Mesenchymal stem cell (in vitro differentiated cells and primary cell): ENCODE measurements at regions not wholly inside any gene's neighbourhood (a gene's known extent, or its start where the extent isn't known, plus 50 kb on each side); places are given as distances from the start of the nearest gene placed in this dataset.

ENCODE experiments used
- DNase-seq: peaks from one replicate; pipeline ENCODE4 v3.0.0-alpha.2; 2013
- H2AFZ ChIP-seq: one replicate; pipeline ENCODE4 v1.6.1; 2013; ENCODE audit warnings: low read depth, mild to moderate bottlenecking, control low read depth, inconsistent platforms, low read length, moderate library complexity
- H2AK5ac ChIP-seq: 2 replicates; pipeline ENCODE4 v1.6.1; 2013; ENCODE audit warnings: low read length, moderate library complexity, mild to moderate bottlenecking, inconsistent platforms; ENCODE audit not compliant: severe bottlenecking
- H2BK120ac ChIP-seq: one replicate; pipeline ENCODE4 v1.6.1; 2013; ENCODE audit warnings: low read depth, mild to moderate bottlenecking, inconsistent platforms, low read length, moderate library complexity
- H2BK12ac ChIP-seq, 2 experiments: one replicate each; pipeline ENCODE4 v1.6.1; 2013; ENCODE audit warnings: inconsistent platforms in 2 of 2, low read length in 2 of 2, mild to moderate bottlenecking in 2 of 2, moderate library complexity in 2 of 2, control low read depth in 1 of 2
- H2BK15ac ChIP-seq: one replicate; pipeline ENCODE4 v1.6.1; 2013; ENCODE audit warnings: mild to moderate bottlenecking, low read depth, inconsistent platforms; ENCODE audit not compliant: poor library complexity, severe bottlenecking
- H2BK5ac ChIP-seq: 2 replicates; pipeline ENCODE4 v1.6.1; 2013; ENCODE audit warnings: low read depth, mild to moderate bottlenecking, low read length, control low read depth, inconsistent platforms; ENCODE audit not compliant: poor library complexity, severe bottlenecking
- H3K14ac ChIP-seq, 2 experiments: one replicate each; pipeline ENCODE4 v1.6.1; 2013; ENCODE audit warnings: inconsistent platforms in 2 of 2, low read length in 2 of 2, control low read depth in 1 of 2, mild to moderate bottlenecking in 1 of 2, moderate library complexity in 1 of 2
- H3K18ac ChIP-seq, 2 experiments: one replicate each; pipeline ENCODE4 v1.6.1; 2013; ENCODE audit warnings: inconsistent platforms in 2 of 2, low read length in 2 of 2, control low read depth in 1 of 2, low read depth in 1 of 2, mild to moderate bottlenecking in 1 of 2
- H3K23ac ChIP-seq, 2 experiments: one replicate each; pipeline ENCODE4 v1.6.1; 2013; ENCODE audit warnings: inconsistent platforms in 2 of 2, low read length in 2 of 2, mild to moderate bottlenecking in 2 of 2, moderate library complexity in 2 of 2, control low read depth in 1 of 2
- H3K27ac ChIP-seq: 2 replicates; pipeline ENCODE4 v1.5.1; 2013; ENCODE audit warnings: mild to moderate bottlenecking, moderate library complexity, low read length, control low read depth, inconsistent platforms; ENCODE audit not compliant: poor library complexity, severe bottlenecking
- H3K27me3 ChIP-seq, 2 experiments: 2 replicates each; pipeline versions ENCODE4 v1.6.1 to v1.7.0; 2013; ENCODE audit warnings: low read length in 2 of 2, mild to moderate bottlenecking in 2 of 2, moderate library complexity in 2 of 2, control low read depth in 1 of 2, inconsistent platforms in 1 of 2; ENCODE audit not compliant: control insufficient read depth in 1 of 2, insufficient read depth in 1 of 2
- H3K36me3 ChIP-seq, 2 experiments: 2 replicates each; pipeline versions ENCODE4 v1.6.1 to v1.7.0; 2013; ENCODE audit warnings: low read length in 2 of 2, control low read depth in 1 of 2, inconsistent platforms in 1 of 2, low read depth in 1 of 2, mild to moderate bottlenecking in 1 of 2; ENCODE audit not compliant: insufficient read depth in 2 of 2, control insufficient read depth in 1 of 2
- H3K4ac ChIP-seq, 2 experiments: one replicate each; pipeline ENCODE4 v1.6.1; 2013; ENCODE audit warnings: inconsistent platforms in 2 of 2, low read length in 2 of 2, mild to moderate bottlenecking in 2 of 2, moderate library complexity in 2 of 2, control low read depth in 1 of 2, low read depth in 1 of 2
- H3K4me1 ChIP-seq: 2 replicates; pipeline ENCODE4 v1.6.1; 2013; ENCODE audit warnings: low read depth, low read length, control low read depth; ENCODE audit not compliant: control insufficient read depth, insufficient read depth
- H3K4me2 ChIP-seq: 2 replicates; pipeline ENCODE4 v1.6.1; 2013; ENCODE audit warnings: low read length, mild to moderate bottlenecking, inconsistent platforms; ENCODE audit not compliant: poor library complexity, severe bottlenecking
- H3K4me3 ChIP-seq, 2 experiments: 2 replicates each; pipeline versions ENCODE4 v1.5.1 to v1.7.0; 2013; ENCODE audit warnings: low read length in 2 of 2, mild to moderate bottlenecking in 2 of 2, control low read depth in 1 of 2, low read depth in 1 of 2; ENCODE audit not compliant: insufficient read depth in 1 of 2
- H3K79me1 ChIP-seq: replicated peaks from 2 replicates; pipeline ENCODE4 v1.6.1; 2013; ENCODE audit warnings: mild to moderate bottlenecking, control low read depth, low read length, inconsistent platforms; ENCODE audit not compliant: poor library complexity, severe bottlenecking
- H3K9ac ChIP-seq: 2 replicates; pipeline ENCODE4 v1.7.0; 2013; ENCODE audit warnings: mild to moderate bottlenecking, low read length, moderate library complexity
- H3K9me3 ChIP-seq: 2 replicates; pipeline ENCODE4 v1.7.0; 2013; ENCODE audit warnings: mild to moderate bottlenecking, low read length; ENCODE audit not compliant: control insufficient read depth
- H4K8ac ChIP-seq: one replicate; pipeline ENCODE4 v1.6.1; 2013; ENCODE audit warnings: inconsistent platforms, mild to moderate bottlenecking, low read length, moderate library complexity
- H4K91ac ChIP-seq: one replicate; pipeline ENCODE4 v1.6.1; 2013; ENCODE audit warnings: mild to moderate bottlenecking, low read length, inconsistent platforms
- WGBS: methylation state at CpG from one replicate; pipeline ENCODE4 v1.1.7; 2013; ENCODE audit warnings: mixed read lengths; 5-methylcytosine and 5-hydroxymethylcytosine counted together

DNA sequence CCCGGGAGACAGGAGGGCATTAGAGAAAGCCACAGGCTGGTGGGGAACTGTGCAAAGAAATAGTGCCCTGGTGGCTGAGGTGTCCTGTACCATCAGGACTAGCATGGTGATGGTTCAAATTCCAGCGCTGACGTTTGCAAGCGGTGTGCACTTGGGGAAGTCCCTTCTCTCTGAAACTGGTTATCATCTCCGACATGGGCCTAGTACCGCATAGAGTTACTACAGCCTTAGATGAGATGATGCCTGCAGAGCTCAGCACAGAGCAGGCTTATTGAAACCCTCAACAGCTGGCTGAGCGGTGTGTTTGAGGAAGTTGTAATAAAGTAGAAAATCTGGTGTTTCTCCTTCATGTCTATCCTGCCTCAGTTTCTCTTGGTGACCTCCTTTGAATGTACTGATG lies 136.7 kb upstream of the WSCD1 start:
- 81% methylated on average over 7 of the region's 7 CpGs for WGBS

DNA sequence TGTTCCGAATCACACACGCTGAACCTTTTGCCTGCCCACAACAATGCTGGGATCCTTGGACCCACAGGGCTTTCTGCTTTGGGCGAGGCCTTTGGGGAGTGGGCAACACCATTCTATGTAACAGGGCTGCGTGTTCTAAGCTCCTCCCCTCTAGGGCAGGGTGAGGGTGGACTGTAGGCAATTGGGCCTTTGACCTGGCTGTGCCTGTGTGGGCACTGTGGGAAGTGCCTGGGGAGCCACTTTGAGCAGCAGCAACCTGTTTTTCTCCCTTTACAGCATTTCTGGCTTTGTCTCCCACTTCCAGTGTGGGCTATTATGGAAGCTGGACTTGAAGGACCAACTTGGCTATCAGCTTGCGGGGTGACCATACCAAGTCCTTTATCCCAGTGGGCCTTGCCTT lies 128.9 kb upstream of the WSCD1 start:
- Histone ChIP-seq H3K14ac (no peak overlapping the region), H3K18ac (no peak overlapping the region), H2BK12ac (no peak overlapping the region), H3K79me1 (no peaks in the 10 kb centered on the region), H3K9ac (no peak overlapping the region), H3K4me3 (no peak overlapping the region), H2AK5ac (no peak overlapping the region), H3K4me2 (no peak overlapping the region), H3K36me3 (no peaks in the 10 kb centered on the region), H2BK15ac (no peak overlapping the region), H4K8ac (no peak overlapping the region), H4K91ac (no peak overlapping the region), H3K4ac (no peak overlapping the region), H2BK5ac (no peak overlapping the region), H2BK120ac (no peak overlapping the region), H2AFZ (no peak overlapping the region), H3K4me1 (no peaks in the 10 kb centered on the region), H3K27me3 (peaks cover 15 to 17% of the 10 kb centered on the region in 2 experiments), H3K23ac (no peak overlapping the region), H3K9me3 (peaks cover 8% of the 10 kb centered on the region), H3K27ac (no peak overlapping the region)
- no peak for DNase-seq
- 79% methylated on average over 5 of the region's 5 CpGs for WGBS

More for the DNA sequence above, 136.7 kb upstream of the WSCD1 start:
- Histone ChIP-seq H3K4ac (no peak overlapping the region), H3K4me3 (no peak overlapping the region), H3K4me1 (peaks cover 2% of the 10 kb centered on the region), H3K4me2 (no peak overlapping the region), H4K91ac (no peak overlapping the region), H3K27me3 (peaks cover 0 to 10% of the 10 kb centered on the region in 2 experiments), H2BK120ac (no peak overlapping the region), H2BK15ac (no peak overlapping the region), H3K23ac (no peak overlapping the region), H3K14ac (no peak overlapping the region), H2BK5ac (no peak overlapping the region), H2AFZ (no peak overlapping the region), H3K18ac (no peak overlapping the region), H3K9ac (no peak overlapping the region), H2AK5ac (no peak overlapping the region), H3K27ac (no peak overlapping the region), H2BK12ac (no peak overlapping the region), H3K9me3 (peaks cover 13% of the 10 kb centered on the region), H3K79me1 (no peaks in the 10 kb centered on the region), H4K8ac (no peak overlapping the region), H3K36me3 (no peaks in the 10 kb centered on the region)
- no peak for DNase-seq

DNA sequence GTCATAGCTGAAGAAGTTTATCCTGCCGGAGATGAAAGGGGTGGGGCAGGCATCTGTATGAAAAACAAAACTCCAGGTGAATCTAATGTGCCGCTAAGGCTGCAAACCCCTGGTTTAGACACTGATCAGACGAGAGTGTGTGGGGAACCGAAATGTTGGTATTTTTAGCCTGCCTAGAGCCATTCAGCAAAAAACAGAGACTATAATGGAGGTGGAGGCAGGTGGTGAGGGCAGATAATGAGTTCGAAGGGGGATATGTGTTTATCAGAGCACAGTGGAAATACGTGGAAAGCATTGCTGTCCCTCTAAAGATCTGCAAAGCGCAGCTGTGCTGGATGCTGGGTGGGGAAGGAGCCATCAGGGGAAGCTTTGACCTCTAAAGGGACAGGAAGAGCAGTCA lies 127.5 kb upstream of the WSCD1 start:
- Histone ChIP-seq H3K4me3 (no peak overlapping the region), H2BK5ac (no peak overlapping the region), H3K23ac (no peak overlapping the region), H4K8ac (no peak overlapping the region), H4K91ac (no peak overlapping the region), H3K4ac (no peak overlapping the region), H3K27ac (no peak overlapping the region), H3K9ac (no peak overlapping the region), H3K36me3 (no peaks in the 10 kb centered on the region), H2BK15ac (no peak overlapping the region), H2BK12ac (no peak overlapping the region), H3K9me3 (peaks cover 3% of the 10 kb centered on the region), H2AFZ (no peak overlapping the region), H2BK120ac (no peak overlapping the region), H2AK5ac (no peak overlapping the region), H3K14ac (no peak overlapping the region), H3K18ac (no peak overlapping the region), H3K79me1 (no peaks in the 10 kb centered on the region), H3K27me3 (peaks cover 15 to 17% of the 10 kb centered on the region in 2 experiments), H3K4me1 (no peaks in the 10 kb centered on the region), H3K4me2 (no peak overlapping the region)
- no peak for DNase-seq
- 73% methylated on average over 7 of the region's 7 CpGs for WGBS

DNA sequence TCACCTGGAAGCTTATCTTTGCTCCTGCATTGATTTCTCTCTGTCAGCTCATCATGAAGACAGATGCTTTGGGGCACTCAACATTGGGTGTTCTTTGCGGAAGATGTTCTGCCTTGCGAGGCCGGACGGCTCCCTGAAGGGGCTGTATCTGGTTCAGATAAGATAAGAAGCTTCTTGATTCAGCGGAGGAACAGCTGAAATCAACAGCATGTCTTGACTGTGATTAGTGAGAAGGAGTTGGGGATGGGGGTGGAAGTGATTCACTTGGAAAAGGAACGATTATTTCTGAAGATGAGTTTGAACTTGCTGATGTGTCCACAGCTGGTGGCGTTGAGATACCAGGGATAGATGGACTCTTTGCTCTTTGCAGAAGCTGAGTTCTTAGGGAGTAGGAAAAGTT lies 126.9 kb upstream of the WSCD1 start:
- H3K4me2 ChIP-seq = no peak overlapping the region
- no peak overlapping the region for H2AK5ac ChIP-seq
- no peak overlapping the region for H3K14ac ChIP-seq
- no peak overlapping the region for H3K9ac ChIP-seq
- H4K8ac ChIP-seq = no peak overlapping the region
- H3K23ac ChIP-seq = no peak overlapping the region
- H3K4me1 ChIP-seq = no peaks in the 10 kb centered on the region
- H3K18ac ChIP-seq = no peak overlapping the region
- H3K79me1 ChIP-seq = no peaks in the 10 kb centered on the region
- H2BK12ac ChIP-seq = no peak overlapping the region
- H2BK120ac ChIP-seq = no peak overlapping the region
- H3K4ac ChIP-seq = no peak overlapping the region
- no peak overlapping the region for H3K4me3 ChIP-seq
- H3K27me3 ChIP-seq = peaks cover 15 to 17% of the 10 kb centered on the region in 2 experiments
- H2BK5ac ChIP-seq = no peak overlapping the region
- H3K27ac ChIP-seq = no peak overlapping the region
- no peak overlapping the region for H4K91ac ChIP-seq
- DNase-seq = no peak
- H2BK15ac ChIP-seq = no peak overlapping the region
- no peaks in the 10 kb centered on the region for H3K36me3 ChIP-seq
- peaks cover 3% of the 10 kb centered on the region for H3K9me3 ChIP-seq
- H2AFZ ChIP-seq = no peak overlapping the region
- WGBS = 28% methylated on average over 7 of the region's 7 CpGs
